ENCODE measurements at regions not wholly inside any gene's neighbourhood (a gene's known extent, or its start where the extent isn't known, plus 50 kb on each side); places are given as distances from the start of the nearest gene placed in this dataset.

- H3K4me1 Mint-ChIP-seq = peaks cover 38% of the 10 kb centered on the region
- H3K27me3 Mint-ChIP-seq (ENCODE audit: low read depth) = no peaks in the 10 kb centered on the region
- POLR2A ChIA-PET = no interaction called here
- peaks cover 12% of the 10 kb centered on the region for H3K36me3 Mint-ChIP-seq
- CTCF ChIA-PET = no interaction called here
- DNase-seq (ENCODE audit: low spot score) (no peak), ATAC-seq (no peak)
- H3K9me3 Mint-ChIP-seq = peaks cover 22% of the 10 kb centered on the region
- no peak overlapping the region for H3K4me3 Mint-ChIP-seq
- TF ChIP-seq EMX1 (CRISPR knock-in tag; IDR thresholded peaks at IDR 0.05) (no peak), NFE2L1 (CRISPR knock-in tag; IDR thresholded peaks at IDR 0.05) (no peak), CTCF (IDR thresholded peaks at IDR 0.05) (no peak), FOXJ3 (CRISPR knock-in tag; IDR thresholded peaks at IDR 0.05; ENCODE audit: borderline replicate concordance) (no peak), RELA (CRISPR knock-in tag; IDR thresholded peaks at IDR 0.05; ENCODE audit: borderline replicate concordance) (no peak), ZNF281 (CRISPR knock-in tag; IDR thresholded peaks at IDR 0.05) (no peak), ZNF423 (CRISPR knock-in tag; IDR thresholded peaks at IDR 0.05) (no peak), ZNF232 (CRISPR knock-in tag; IDR thresholded peaks at IDR 0.05) (no peak), ZBTB21 (CRISPR knock-in tag; IDR thresholded peaks at IDR 0.05; ENCODE audit: borderline replicate concordance) (no peak), HMGA2 (CRISPR knock-in tag; IDR thresholded peaks at IDR 0.05) (no peak), KAT7 (CRISPR knock-in tag; IDR thresholded peaks at IDR 0.05; ENCODE audit: borderline replicate concordance) (no peak), ZNF138 (CRISPR knock-in tag; conservative IDR thresholded peaks at IDR 0.05) (no peak), ZNF425 (CRISPR knock-in tag; conservative IDR thresholded peaks at IDR 0.05) (no peak), TEAD1 (CRISPR knock-in tag; IDR thresholded peaks at IDR 0.05) (no peak)
- H3K27ac Mint-ChIP-seq = no peak overlapping the region
Measured at GRCh38 chr6:22621701-22622100, 52.3 kb downstream of the HDGFL1 start.

GRCh38 chr6:22622351-22622750 is 53.0 kb downstream of the HDGFL1 start:
- no peak for DNase-seq (ENCODE audit: low spot score)
- peaks cover 28% of the 10 kb centered on the region for H3K9me3 Mint-ChIP-seq
- ATAC-seq = no peak
- H3K27me3 Mint-ChIP-seq (ENCODE audit: low read depth) = no peaks in the 10 kb centered on the region
- H3K4me1 Mint-ChIP-seq = peaks cover 38% of the 10 kb centered on the region
- ChIA-PET POLR2A (no interaction called here), CTCF (no interaction called here)
- 0 out of 2 replicates have a peak overlapping the region, but pooled peaks have one; percentile 28 for H3K27ac Mint-ChIP-seq
- H3K4me3 Mint-ChIP-seq = no peak overlapping the region
- H3K36me3 Mint-ChIP-seq = peaks cover 12% of the 10 kb centered on the region
- TF ChIP-seq FOXP4 (CRISPR knock-in tag; IDR thresholded peaks at IDR 0.05) (no peak), IRF2 (CRISPR knock-in tag; IDR thresholded peaks at IDR 0.05; ENCODE audit: borderline replicate concordance, low read depth) (no peak), GABPB1 (CRISPR knock-in tag; IDR thresholded peaks at IDR 0.05) (no peak), CREM (CRISPR knock-in tag; IDR thresholded peaks at IDR 0.05) (no peak), NR3C1 (CRISPR knock-in tag; conservative IDR thresholded peaks at IDR 0.05; ENCODE audit: low read depth) (no peak), ZNF219 (CRISPR knock-in tag; IDR thresholded peaks at IDR 0.05; ENCODE audit: borderline replicate concordance) (no peak), ATF6 (CRISPR knock-in tag; IDR thresholded peaks at IDR 0.05) (no peak), ETV6 (CRISPR knock-in tag; IDR thresholded peaks at IDR 0.05) (no peak), ZBTB21 (CRISPR knock-in tag; IDR thresholded peaks at IDR 0.05; ENCODE audit: borderline replicate concordance) (no peak), SP1 (CRISPR knock-in tag; conservative IDR thresholded peaks at IDR 0.05) (no peak), FOXK1 (CRISPR knock-in tag; IDR thresholded peaks at IDR 0.05) (no peak)
